ENCODE measurements at regions not wholly inside any gene's neighbourhood (a gene's known extent, or its start where the extent isn't known, plus 50 kb on each side); places are given as distances from the start of the nearest gene placed in this dataset.

DNA sequence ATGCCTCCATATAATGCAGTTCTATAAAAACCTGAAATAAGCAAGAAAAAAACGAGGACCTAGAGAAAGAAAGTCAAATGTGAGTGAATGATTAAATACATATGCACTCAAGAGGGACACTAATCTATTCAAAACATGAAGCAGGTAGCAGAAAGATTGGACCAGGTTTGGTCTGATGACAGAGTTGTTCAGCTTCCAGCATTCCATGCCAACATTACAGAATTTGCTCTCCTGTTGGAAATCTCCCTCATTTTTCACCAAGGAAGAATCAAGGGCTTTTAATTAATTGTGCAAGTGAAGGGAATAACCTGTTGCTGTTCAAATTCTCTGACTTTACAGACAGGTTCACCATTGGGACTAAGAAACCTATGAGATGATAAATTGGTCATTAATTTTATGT lies 379.0 kb upstream of the RASGEF1B start:
- TF ChIP-seq, protein P1, sequence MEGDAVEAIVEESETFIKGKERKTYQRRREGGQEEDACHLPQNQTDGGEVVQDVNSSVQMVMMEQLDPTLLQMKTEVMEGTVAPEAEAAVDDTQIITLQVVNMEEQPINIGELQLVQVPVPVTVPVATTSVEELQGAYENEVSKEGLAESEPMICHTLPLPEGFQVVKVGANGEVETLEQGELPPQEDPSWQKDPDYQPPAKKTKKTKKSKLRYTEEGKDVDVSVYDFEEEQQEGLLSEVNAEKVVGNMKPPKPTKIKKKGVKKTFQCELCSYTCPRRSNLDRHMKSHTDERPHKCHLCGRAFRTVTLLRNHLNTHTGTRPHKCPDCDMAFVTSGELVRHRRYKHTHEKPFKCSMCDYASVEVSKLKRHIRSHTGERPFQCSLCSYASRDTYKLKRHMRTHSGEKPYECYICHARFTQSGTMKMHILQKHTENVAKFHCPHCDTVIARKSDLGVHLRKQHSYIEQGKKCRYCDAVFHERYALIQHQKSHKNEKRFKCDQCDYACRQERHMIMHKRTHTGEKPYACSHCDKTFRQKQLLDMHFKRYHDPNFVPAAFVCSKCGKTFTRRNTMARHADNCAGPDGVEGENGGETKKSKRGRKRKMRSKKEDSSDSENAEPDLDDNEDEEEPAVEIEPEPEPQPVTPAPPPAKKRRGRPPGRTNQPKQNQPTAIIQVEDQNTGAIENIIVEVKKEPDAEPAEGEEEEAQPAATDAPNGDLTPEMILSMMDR (IDR thresholded peaks at IDR 0.05) = no peak
- TF ChIP-seq, protein P2, sequence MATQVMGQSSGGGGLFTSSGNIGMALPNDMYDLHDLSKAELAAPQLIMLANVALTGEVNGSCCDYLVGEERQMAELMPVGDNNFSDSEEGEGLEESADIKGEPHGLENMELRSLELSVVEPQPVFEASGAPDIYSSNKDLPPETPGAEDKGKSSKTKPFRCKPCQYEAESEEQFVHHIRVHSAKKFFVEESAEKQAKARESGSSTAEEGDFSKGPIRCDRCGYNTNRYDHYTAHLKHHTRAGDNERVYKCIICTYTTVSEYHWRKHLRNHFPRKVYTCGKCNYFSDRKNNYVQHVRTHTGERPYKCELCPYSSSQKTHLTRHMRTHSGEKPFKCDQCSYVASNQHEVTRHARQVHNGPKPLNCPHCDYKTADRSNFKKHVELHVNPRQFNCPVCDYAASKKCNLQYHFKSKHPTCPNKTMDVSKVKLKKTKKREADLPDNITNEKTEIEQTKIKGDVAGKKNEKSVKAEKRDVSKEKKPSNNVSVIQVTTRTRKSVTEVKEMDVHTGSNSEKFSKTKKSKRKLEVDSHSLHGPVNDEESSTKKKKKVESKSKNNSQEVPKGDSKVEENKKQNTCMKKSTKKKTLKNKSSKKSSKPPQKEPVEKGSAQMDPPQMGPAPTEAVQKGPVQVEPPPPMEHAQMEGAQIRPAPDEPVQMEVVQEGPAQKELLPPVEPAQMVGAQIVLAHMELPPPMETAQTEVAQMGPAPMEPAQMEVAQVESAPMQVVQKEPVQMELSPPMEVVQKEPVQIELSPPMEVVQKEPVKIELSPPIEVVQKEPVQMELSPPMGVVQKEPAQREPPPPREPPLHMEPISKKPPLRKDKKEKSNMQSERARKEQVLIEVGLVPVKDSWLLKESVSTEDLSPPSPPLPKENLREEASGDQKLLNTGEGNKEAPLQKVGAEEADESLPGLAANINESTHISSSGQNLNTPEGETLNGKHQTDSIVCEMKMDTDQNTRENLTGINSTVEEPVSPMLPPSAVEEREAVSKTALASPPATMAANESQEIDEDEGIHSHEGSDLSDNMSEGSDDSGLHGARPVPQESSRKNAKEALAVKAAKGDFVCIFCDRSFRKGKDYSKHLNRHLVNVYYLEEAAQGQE (IDR thresholded peaks at IDR 0.05; ENCODE audit: insufficient read depth in 1 of 2, low read depth in 2 of 2, low read length in 1 of 2) = no peak
- TF ChIP-seq POLR2AphosphoS5 (IDR thresholded peaks at IDR 0.05; ENCODE audit: low read depth, low read length) = no peak
- TF ChIP-seq TCF7L2 (IDR thresholded peaks at IDR 0.05; ENCODE audit: low read depth, low read length) = no peak
- TF ChIP-seq SIN3A (IDR thresholded peaks at IDR 0.05; ENCODE audit: borderline replicate concordance, insufficient read depth, low read depth, low read length) = no peak

Measured in Panc1 (cell line).